ENCODE measurements at regions not wholly inside any gene's neighbourhood (a gene's known extent, or its start where the extent isn't known, plus 50 kb on each side); places are given as distances from the start of the nearest gene placed in this dataset.

DNA sequence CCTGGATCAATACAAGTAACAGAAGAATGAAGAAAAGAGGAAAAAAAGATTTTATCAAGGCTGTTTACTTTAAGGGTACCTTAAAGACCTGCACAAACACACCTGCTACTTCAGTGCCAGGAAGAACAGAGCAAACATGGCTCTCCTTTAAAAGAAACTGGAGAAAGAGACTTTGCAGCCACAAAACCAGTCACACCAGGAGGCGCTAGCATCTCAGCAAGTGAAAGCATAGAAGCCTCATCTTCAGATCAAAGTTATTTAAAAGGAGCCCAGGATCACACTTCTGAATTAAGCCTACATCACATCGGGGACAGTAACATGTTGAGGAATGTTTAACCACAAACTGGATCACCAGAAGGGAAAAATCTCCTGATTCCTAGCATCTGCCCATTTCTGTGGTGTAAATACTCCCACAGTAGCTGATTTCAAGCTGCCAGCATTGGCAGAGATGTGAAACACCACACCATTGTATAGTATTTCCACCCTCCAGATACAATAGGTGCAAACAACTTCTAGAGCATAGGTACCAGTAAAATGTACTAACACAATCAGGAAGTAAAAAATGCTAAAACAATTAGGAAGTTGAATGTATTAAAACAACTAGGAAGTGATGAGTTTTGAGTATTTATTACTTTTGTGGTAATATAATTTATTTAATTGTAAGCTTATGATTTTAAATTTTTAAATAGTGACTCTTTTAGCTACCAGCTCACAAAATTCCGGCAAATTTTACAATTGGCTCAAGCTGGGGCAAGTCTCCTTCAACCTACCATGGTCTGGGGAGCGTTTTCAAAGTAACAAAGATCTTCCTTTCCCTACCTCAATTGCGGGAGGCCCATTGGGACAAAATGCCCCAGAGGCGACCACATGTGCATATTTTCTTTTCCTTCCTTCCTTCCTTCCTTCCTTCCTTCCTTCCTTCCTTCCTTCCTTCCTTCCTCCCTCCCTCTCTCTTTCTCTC lies 105.3 kb upstream of the CLDN14 start:
- Histone ChIP-seq H3K4me3 (no peak overlapping the region), H3K9me3 (no peaks in the 10 kb centered on the region), H3K4me1 (ENCODE audit: low read depth) (no peaks in the 10 kb centered on the region), H3K36me3 (ENCODE audit: low read depth) (no peaks in the 10 kb centered on the region)
- ATAC-seq (no peak), DNase-seq (no peak)
- intact Hi-C loops (cut with DNase I, micrococcal nuclease): no loop called here
- TF ChIP-seq, protein P1, sequence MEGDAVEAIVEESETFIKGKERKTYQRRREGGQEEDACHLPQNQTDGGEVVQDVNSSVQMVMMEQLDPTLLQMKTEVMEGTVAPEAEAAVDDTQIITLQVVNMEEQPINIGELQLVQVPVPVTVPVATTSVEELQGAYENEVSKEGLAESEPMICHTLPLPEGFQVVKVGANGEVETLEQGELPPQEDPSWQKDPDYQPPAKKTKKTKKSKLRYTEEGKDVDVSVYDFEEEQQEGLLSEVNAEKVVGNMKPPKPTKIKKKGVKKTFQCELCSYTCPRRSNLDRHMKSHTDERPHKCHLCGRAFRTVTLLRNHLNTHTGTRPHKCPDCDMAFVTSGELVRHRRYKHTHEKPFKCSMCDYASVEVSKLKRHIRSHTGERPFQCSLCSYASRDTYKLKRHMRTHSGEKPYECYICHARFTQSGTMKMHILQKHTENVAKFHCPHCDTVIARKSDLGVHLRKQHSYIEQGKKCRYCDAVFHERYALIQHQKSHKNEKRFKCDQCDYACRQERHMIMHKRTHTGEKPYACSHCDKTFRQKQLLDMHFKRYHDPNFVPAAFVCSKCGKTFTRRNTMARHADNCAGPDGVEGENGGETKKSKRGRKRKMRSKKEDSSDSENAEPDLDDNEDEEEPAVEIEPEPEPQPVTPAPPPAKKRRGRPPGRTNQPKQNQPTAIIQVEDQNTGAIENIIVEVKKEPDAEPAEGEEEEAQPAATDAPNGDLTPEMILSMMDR (IDR thresholded peaks at IDR 0.05): no peak

DNA sequence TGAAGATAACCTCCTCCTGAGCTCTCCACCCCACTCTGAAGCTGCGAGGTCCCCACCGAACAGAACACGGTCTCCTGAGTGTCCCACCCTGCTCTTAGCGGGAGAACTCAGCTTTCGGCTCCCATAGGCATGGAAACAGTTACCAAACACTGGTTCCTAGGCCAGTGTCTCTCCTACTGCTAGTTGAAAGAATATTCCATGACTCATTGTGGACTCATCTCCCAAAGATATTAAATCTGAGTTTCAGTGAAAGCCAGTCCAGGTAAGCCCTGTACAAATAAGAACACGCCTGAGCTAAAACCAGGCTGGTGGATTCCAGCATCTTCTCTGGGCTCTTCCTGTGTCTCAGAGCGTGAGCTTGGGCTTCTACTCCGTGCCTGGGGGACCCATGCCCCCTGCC lies 107.5 kb upstream of the CLDN14 start:
- Histone ChIP-seq H3K9me3 (no peaks in the 10 kb centered on the region), H3K36me3 (ENCODE audit: low read depth) (no peaks in the 10 kb centered on the region), H3K4me1 (ENCODE audit: low read depth) (no peaks in the 10 kb centered on the region), H3K4me3 (no peak overlapping the region)
- ATAC-seq (no peak), DNase-seq (no peak)
- intact Hi-C loops (cut with DNase I, micrococcal nuclease): no loop called here
- TF ChIP-seq, protein P1 (IDR thresholded peaks at IDR 0.05): no peak

DNA sequence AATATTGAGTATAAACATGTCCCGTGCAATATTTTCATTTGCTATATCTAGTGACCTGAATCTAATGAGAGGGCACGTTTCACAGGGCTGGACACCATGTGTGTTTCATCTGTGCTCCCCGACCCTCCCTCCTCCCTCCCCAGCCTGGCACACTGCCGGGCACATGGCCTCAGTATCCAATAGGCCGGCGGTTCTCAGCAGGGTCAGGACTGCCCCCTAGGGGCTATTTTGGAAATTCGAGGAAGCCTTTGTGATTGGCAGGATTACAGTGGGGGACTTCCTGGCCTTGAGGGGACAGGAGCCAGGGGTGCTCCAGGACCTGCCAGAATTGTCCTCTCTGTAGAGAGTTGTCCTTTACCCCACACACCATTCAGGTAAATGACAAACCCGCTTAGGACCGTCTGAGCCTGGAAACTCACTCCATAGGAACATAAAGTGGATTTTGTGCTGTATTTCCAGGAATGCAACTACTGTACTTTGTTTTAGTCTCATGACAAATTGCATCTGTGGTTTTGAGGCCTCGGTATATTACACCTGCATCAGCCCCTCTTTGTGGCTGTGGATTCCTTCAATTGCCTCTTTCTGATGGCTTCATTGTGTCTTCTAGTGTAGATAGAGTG lies 109.5 kb upstream of the SIM2 start:
- TF ChIP-seq, protein P1 (IDR thresholded peaks at IDR 0.05): peak; percentile 22
- ATAC-seq: peak; percentile 56
- Histone ChIP-seq H3K9me3 (no peaks in the 10 kb centered on the region), H3K4me1 (ENCODE audit: low read depth) (no peaks in the 10 kb centered on the region), H3K4me3 (no peak overlapping the region), H3K36me3 (ENCODE audit: low read depth) (no peaks in the 10 kb centered on the region)
- intact Hi-C loops (cut with DNase I, micrococcal nuclease): no loop called here
- DNase-seq: peak in 2 of 3 donors; percentile 46 to 59

DNA sequence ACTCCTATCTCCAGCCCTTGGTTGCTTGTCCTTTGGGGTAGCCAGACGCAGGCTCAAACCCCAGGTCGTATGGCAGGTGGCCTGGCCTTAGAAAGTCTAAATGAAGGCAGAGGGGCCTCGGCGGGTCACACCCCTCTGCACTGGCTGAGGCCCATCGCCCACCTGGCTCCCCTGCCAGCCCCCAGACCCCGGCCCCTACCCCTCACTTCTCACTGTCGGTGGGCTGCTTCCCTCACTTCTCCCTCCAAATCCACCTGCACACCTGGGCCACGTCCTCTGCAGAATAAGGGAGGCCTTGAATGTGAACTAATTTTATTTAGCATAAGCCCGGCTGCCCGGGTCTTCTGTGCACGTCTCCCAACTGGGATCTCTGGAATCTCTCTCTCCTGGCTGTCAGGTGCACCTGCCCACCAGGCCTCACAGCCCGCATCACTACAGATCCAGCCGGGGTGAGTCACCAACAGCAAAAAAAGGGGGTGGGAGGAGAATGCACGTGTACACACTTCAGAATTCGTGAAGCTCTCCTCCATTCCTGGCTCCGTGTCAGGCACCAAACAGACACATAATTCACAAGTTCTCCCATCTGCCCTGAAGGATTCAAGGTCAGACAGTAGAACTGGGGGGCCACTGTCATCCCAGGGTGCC lies 107.5 kb upstream of the SIM2 start:
- Histone ChIP-seq H3K9me3 (no peaks in the 10 kb centered on the region), H3K4me1 (ENCODE audit: low read depth) (no peaks in the 10 kb centered on the region), H3K36me3 (ENCODE audit: low read depth) (no peaks in the 10 kb centered on the region), H3K4me3 (no peak overlapping the region)
- TF ChIP-seq, protein P1 (IDR thresholded peaks at IDR 0.05): no peak
- DNase-seq: no peak
- intact Hi-C loops (cut with DNase I, micrococcal nuclease): no loop called here
- ATAC-seq: no peak

DNA sequence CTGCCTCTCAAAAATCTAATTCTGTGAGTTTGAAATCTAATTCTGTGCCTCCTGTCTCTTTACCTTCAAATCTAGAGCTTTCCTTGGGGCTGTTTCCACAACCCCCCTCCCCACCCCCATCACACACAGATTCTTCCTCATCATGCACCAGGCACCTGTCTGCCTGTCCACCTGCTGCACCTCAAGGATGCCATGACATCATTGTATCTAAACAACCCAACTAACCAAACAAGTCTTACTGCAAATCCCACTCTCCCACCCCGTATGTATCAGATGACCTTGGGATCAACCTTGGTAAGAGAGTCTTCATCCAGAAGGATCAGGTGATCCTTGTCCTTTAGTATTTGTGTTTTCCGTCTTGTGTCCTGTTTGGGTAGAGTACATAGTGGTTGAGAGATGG lies 102.7 kb upstream of the SIM2 start:
- H3K4me3 ChIP-seq: no peak overlapping the region
- intact Hi-C loops (cut with DNase I, micrococcal nuclease): no loop called here
- DNase-seq (no peak), ATAC-seq (no peak)
- H3K36me3 ChIP-seq (ENCODE audit: low read depth): no peaks in the 10 kb centered on the region
- no peaks in the 10 kb centered on the region for H3K4me1 ChIP-seq (ENCODE audit: low read depth)
- no peaks in the 10 kb centered on the region for H3K9me3 ChIP-seq
- TF ChIP-seq, protein P1 (IDR thresholded peaks at IDR 0.05): no peak
